GM23338 (cell line): ENCODE measurements at regions not wholly inside any gene's neighbourhood (a gene's known extent, or its start where the extent isn't known, plus 50 kb on each side); places are given as distances from the start of the nearest gene placed in this dataset.

Experiments used
- ATAC-seq: fragments of 200-7000 bp; cut with Tn5 transposase; 3 replicates; pipeline ENCODE4 v1.9.1; 2020
- DNase-seq: peaks from one replicate; pipeline ENCODE4 v3.0.0-alpha.2; 2015; ENCODE audit warnings: low spot score
- H2AFZ ChIP-seq: fragments of 200-600 bp; sonication (generic); 2 replicates; pipeline ENCODE4 v1.8.0; 2016; ENCODE audit warnings: antibody characterized with exemption, mild to moderate bottlenecking, moderate library complexity
- H3F3A ChIP-seq: fragments of 200-600 bp; sonication (generic); replicated peaks from 2 replicates; pipeline ENCODE4 v1.8.0; 2017; ENCODE audit warnings: antibody characterized with exemption, mixed run types, low read depth
- H3K27ac ChIP-seq: fragments of 200-600 bp; sonication (generic); 2 replicates; pipeline ENCODE4 v1.6.1; 2016; ENCODE audit warnings: low read depth
- H3K27me3 ChIP-seq: fragments of 200-600 bp; sonication (generic); 2 replicates; pipeline ENCODE4 v1.8.0; 2016; ENCODE audit warnings: mild to moderate bottlenecking, mixed run types, moderate library complexity; ENCODE audit not compliant: insufficient read depth
- H3K36me3 ChIP-seq: fragments of 200-600 bp; sonication (generic); 2 replicates; pipeline ENCODE4 v1.8.0; 2016; ENCODE audit warnings: mild to moderate bottlenecking; ENCODE audit not compliant: insufficient read depth
- H3K4me1 ChIP-seq: fragments of 200-600 bp; sonication (generic); 2 replicates; pipeline ENCODE4 v1.8.0; 2016; ENCODE audit warnings: mild to moderate bottlenecking, moderate library complexity; ENCODE audit not compliant: insufficient read depth
- H3K4me2 ChIP-seq: fragments of 200-600 bp; sonication (generic); 2 replicates; pipeline ENCODE4 v1.7.1; 2017; ENCODE audit warnings: mixed run types
- H3K4me3 ChIP-seq: fragments of 200-600 bp; sonication (generic); 2 replicates; pipeline ENCODE4 v1.6.1; 2016; ENCODE audit warnings: mixed run types
- H3K79me2 ChIP-seq: fragments of 200-600 bp; sonication (generic); replicated peaks from 2 replicates; pipeline ENCODE4 v1.8.0; 2017; ENCODE audit warnings: mild to moderate bottlenecking; ENCODE audit not compliant: insufficient read depth
- H3K9me2 ChIP-seq: fragments of 200-600 bp; sonication (generic); 2 replicates; pipeline ENCODE4 v1.8.0; 2017; ENCODE audit not compliant: insufficient read depth
- H4K20me1 ChIP-seq: fragments of 200-600 bp; sonication (generic); replicated peaks from 2 replicates; pipeline ENCODE4 v1.8.0; 2017; ENCODE audit warnings: mild to moderate bottlenecking; ENCODE audit not compliant: insufficient read depth
- H3K27ac Mint-ChIP-seq: 2 replicates; pipeline ENCODE4 v1.8.0; 2020; ENCODE audit warnings: inconsistent platforms, mild to moderate bottlenecking, moderate library complexity, mixed read lengths
- H3K27me3 Mint-ChIP-seq: 3 replicates; pipeline ENCODE4 v1.8.0; 2022; ENCODE audit warnings: low read depth, mild to moderate bottlenecking, moderate library complexity, mixed read lengths, inconsistent platforms; ENCODE audit not compliant: insufficient read depth, poor library complexity
- H3K36me3 Mint-ChIP-seq: 3 replicates; pipeline ENCODE4 v1.8.0; 2021; ENCODE audit warnings: low read depth, mild to moderate bottlenecking, inconsistent platforms, moderate library complexity, mixed read lengths
- H3K4me1 Mint-ChIP-seq: 3 replicates; pipeline ENCODE4 v1.8.0; 2020; ENCODE audit warnings: mild to moderate bottlenecking, inconsistent platforms, mixed read lengths
- H3K4me3 Mint-ChIP-seq: 3 replicates; pipeline ENCODE4 v1.8.0; 2021; ENCODE audit warnings: moderate library complexity, mild to moderate bottlenecking, inconsistent platforms, mixed read lengths
- H3K9me3 Mint-ChIP-seq: 3 replicates; pipeline ENCODE4 v1.8.0; 2020; ENCODE audit warnings: moderate library complexity, mild to moderate bottlenecking, inconsistent platforms, mixed read lengths
- CREB1 ChIP-seq: fragments of 250-450 bp; sonication (Bioruptor Pico); IDR thresholded peaks from 2 replicates; pipeline ENCODE4 v1.5.0; 2020; ENCODE audit warnings: low read depth, mild to moderate bottlenecking, moderate library complexity
- EZH2 ChIP-seq: fragments of 200-600 bp; sonication (generic); IDR thresholded peaks from one replicate; pipeline ENCODE4 v1.8.0; 2017; ENCODE audit warnings: antibody characterized with exemption, mild to moderate bottlenecking, low read depth; ENCODE audit not compliant: unreplicated experiment
- EZH2phosphoT487 ChIP-seq: fragments of 200-600 bp; sonication (generic); IDR thresholded peaks from one replicate; pipeline ENCODE4 v1.8.1; 2018; ENCODE audit warnings: antibody characterized with exemption; ENCODE audit not compliant: unreplicated experiment
- JUNB ChIP-seq: IDR thresholded peaks from one replicate; pipeline ENCODE4 v1.6.1; 2016; ENCODE audit warnings: antibody characterized with exemption; ENCODE audit not compliant: unreplicated experiment
- NANOG ChIP-seq: IDR thresholded peaks from 2 replicates; pipeline ENCODE4 v1.6.1; 2016; ENCODE audit warnings: antibody characterized with exemption, borderline replicate concordance
- POLR2AphosphoS5 ChIP-seq: IDR thresholded peaks from 2 replicates; pipeline ENCODE4 v1.6.1; 2016; ENCODE audit warnings: antibody characterized with exemption, low read depth
- ZNF114 ChIP-seq: fragments of 250-450 bp; sonication (Bioruptor Pico); IDR thresholded peaks from 2 replicates; pipeline ENCODE4 v1.5.0; 2020; ENCODE audit warnings: mild to moderate bottlenecking, moderate library complexity
- ZNF331 ChIP-seq: fragments of 250-450 bp; sonication (Bioruptor Pico); IDR thresholded peaks from 2 replicates; pipeline ENCODE4 v1.5.0; 2020; ENCODE audit warnings: low read depth, mild to moderate bottlenecking, moderate library complexity
- TF ChIP-seq, protein P1 (sequence below), 2 experiments: fragments of 200-600 bp in 1 of 2; sonication (generic) in 1 of 2; conservative IDR thresholded peaks; 2 replicates each; pipeline versions ENCODE4 v1.5.1 to v1.6.1; 2016 to 2017; ENCODE audit warnings: antibody characterized with exemption in 2 of 2, low read depth in 2 of 2, mild to moderate bottlenecking in 2 of 2, moderate library complexity in 1 of 2
- TF ChIP-seq, protein P2 (sequence below): IDR thresholded peaks from 2 replicates; pipeline ENCODE4 v1.6.1; 2016; ENCODE audit warnings: antibody characterized with exemption
- TF ChIP-seq, protein P3 (sequence below): fragments of 250-450 bp; sonication (Bioruptor Pico); IDR thresholded peaks from 2 replicates; pipeline ENCODE4 v1.5.0; 2020; ENCODE audit warnings: mild to moderate bottlenecking, moderate library complexity

DNA sequence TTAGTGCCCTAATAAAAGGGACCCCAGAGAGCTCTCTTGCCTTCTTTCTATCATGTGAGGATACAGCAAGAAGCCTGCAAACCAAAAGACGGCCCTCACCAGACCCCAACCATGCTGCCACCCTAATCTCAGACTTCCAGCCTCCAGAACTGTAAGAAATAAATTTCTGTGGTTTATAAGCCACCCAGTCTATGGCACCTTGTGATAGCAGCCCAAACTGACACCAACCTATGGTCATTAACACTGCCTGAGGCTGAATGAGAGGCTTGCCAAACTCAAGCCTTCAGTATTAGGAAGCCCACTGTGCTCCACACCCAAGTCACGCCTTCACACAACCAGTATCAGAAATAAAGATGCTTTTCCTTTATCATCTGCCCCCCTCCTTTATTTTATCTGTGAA lies 127.3 kb upstream of the KLF3 start (continued):
- TF ChIP-seq CREB1 = no peak
- no peak for TF ChIP-seq EZH2phosphoT487
- TF ChIP-seq, protein P1, sequence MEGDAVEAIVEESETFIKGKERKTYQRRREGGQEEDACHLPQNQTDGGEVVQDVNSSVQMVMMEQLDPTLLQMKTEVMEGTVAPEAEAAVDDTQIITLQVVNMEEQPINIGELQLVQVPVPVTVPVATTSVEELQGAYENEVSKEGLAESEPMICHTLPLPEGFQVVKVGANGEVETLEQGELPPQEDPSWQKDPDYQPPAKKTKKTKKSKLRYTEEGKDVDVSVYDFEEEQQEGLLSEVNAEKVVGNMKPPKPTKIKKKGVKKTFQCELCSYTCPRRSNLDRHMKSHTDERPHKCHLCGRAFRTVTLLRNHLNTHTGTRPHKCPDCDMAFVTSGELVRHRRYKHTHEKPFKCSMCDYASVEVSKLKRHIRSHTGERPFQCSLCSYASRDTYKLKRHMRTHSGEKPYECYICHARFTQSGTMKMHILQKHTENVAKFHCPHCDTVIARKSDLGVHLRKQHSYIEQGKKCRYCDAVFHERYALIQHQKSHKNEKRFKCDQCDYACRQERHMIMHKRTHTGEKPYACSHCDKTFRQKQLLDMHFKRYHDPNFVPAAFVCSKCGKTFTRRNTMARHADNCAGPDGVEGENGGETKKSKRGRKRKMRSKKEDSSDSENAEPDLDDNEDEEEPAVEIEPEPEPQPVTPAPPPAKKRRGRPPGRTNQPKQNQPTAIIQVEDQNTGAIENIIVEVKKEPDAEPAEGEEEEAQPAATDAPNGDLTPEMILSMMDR (conservative IDR thresholded peaks at IDR 0.05; ENCODE audit: low read depth in 2 of 2) = no peak
- TF ChIP-seq, protein P2, sequence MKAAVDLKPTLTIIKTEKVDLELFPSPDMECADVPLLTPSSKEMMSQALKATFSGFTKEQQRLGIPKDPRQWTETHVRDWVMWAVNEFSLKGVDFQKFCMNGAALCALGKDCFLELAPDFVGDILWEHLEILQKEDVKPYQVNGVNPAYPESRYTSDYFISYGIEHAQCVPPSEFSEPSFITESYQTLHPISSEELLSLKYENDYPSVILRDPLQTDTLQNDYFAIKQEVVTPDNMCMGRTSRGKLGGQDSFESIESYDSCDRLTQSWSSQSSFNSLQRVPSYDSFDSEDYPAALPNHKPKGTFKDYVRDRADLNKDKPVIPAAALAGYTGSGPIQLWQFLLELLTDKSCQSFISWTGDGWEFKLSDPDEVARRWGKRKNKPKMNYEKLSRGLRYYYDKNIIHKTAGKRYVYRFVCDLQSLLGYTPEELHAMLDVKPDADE = no peak
- no peak for TF ChIP-seq POLR2AphosphoS5
- TF ChIP-seq ZNF114 (CRISPR knock-in tag) = no peak
- TF ChIP-seq EZH2 = no peak

DNA sequence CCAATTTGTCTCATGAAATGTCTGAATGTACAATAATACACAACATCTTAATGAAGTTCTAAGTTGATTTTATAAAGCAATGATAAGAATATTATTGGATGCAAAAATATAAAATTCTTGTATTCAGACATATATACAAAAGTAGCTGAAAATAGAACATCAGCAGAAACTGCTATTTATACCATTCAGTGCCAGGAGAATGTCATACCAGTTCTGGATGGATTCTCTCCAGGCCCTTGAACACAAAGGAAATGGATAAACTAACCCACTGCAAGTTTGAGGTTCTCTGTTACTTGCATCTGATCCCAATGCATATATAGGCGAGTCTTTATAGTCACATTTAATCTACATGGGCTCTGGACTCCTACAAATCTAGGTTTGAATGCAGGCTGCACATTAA lies 126.3 kb upstream of the KLF3 start:
- H3K4me3 Mint-ChIP-seq = no peak overlapping the region
- H3K36me3 Mint-ChIP-seq = no peaks in the 10 kb centered on the region
- TF ChIP-seq, protein P1 (conservative IDR thresholded peaks at IDR 0.05; ENCODE audit: low read depth in 2 of 2) = no peak
- TF ChIP-seq ZNF114 (CRISPR knock-in tag) (no peak), NANOG (no peak), ZNF331 (CRISPR knock-in tag) (no peak), EZH2 (no peak), JUNB (no peak), EZH2phosphoT487 (no peak)
- TF ChIP-seq, protein P2 = no peak
- TF ChIP-seq, protein P3, sequence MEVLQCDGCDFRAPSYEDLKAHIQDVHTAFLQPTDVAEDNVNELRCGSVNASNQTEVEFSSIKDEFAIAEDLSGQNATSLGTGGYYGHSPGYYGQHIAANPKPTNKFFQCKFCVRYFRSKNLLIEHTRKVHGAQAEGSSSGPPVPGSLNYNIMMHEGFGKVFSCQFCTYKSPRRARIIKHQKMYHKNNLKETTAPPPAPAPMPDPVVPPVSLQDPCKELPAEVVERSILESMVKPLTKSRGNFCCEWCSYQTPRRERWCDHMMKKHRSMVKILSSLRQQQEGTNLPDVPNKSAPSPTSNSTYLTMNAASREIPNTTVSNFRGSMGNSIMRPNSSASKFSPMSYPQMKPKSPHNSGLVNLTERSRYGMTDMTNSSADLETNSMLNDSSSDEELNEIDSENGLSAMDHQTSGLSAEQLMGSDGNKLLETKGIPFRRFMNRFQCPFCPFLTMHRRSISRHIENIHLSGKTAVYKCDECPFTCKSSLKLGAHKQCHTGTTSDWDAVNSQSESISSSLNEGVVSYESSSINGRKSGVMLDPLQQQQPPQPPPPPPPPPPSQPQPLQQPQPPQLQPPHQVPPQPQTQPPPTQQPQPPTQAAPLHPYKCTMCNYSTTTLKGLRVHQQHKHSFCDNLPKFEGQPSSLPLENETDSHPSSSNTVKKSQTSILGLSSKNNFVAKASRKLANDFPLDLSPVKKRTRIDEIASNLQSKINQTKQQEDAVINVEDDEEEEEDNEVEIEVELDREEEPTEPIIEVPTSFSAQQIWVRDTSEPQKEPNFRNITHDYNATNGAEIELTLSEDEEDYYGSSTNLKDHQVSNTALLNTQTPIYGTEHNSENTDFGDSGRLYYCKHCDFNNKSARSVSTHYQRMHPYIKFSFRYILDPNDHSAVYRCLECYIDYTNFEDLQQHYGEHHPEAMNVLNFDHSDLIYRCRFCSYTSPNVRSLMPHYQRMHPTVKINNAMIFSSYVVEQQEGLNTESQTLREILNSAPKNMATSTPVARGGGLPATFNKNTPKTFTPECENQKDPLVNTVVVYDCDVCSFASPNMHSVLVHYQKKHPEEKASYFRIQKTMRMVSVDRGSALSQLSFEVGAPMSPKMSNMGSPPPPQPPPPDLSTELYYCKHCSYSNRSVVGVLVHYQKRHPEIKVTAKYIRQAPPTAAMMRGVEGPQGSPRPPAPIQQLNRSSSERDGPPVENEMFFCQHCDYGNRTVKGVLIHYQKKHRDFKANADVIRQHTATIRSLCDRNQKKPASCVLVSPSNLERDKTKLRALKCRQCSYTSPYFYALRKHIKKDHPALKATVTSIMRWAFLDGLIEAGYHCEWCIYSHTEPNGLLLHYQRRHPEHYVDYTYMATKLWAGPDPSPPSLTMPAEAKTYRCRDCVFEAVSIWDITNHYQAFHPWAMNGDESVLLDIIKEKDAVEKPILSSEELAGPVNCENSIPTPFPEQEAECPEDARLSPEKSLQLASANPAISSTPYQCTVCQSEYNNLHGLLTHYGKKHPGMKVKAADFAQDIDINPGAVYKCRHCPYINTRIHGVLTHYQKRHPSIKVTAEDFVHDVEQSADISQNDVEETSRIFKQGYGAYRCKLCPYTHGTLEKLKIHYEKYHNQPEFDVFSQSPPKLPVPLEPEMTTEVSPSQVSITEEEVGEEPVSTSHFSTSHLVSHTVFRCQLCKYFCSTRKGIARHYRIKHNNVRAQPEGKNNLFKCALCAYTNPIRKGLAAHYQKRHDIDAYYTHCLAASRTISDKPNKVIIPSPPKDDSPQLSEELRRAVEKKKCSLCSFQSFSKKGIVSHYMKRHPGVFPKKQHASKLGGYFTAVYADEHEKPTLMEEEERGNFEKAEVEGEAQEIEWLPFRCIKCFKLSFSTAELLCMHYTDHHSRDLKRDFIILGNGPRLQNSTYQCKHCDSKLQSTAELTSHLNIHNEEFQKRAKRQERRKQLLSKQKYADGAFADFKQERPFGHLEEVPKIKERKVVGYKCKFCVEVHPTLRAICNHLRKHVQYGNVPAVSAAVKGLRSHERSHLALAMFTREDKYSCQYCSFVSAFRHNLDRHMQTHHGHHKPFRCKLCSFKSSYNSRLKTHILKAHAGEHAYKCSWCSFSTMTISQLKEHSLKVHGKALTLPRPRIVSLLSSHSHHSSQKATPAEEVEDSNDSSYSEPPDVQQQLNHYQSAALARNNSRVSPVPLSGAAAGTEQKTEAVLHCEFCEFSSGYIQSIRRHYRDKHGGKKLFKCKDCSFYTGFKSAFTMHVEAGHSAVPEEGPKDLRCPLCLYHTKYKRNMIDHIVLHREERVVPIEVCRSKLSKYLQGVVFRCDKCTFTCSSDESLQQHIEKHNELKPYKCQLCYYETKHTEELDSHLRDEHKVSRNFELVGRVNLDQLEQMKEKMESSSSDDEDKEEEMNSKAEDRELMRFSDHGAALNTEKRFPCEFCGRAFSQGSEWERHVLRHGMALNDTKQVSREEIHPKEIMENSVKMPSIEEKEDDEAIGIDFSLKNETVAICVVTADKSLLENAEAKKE (CRISPR knock-in tag) = no peak

More for the DNA sequence above, 126.3 kb upstream of the KLF3 start:
- Mint-ChIP-seq H3K27me3 (no peaks in the 10 kb centered on the region), H3K9me3 (no peaks in the 10 kb centered on the region), H3K27ac (no peak overlapping the region), H3K4me1 (no peaks in the 10 kb centered on the region)
- no peak overlapping the region for H3K4me2 ChIP-seq
- DNase-seq = no peak
- H3K4me1 ChIP-seq = no peaks in the 10 kb centered on the region
- no peak overlapping the region for H2AFZ ChIP-seq
- no peaks in the 10 kb centered on the region for H3F3A ChIP-seq
- no peak for ATAC-seq
- no peaks in the 10 kb centered on the region for H3K9me2 ChIP-seq
- no peak overlapping the region for H3K27ac ChIP-seq
- H3K36me3 ChIP-seq = no peaks in the 10 kb centered on the region
- H3K4me3 ChIP-seq = no peak overlapping the region
- H3K79me2 ChIP-seq = no peaks in the 10 kb centered on the region
- H3K27me3 ChIP-seq = no peaks in the 10 kb centered on the region
- no peaks in the 10 kb centered on the region; the same call in 1 of the 2 replicates for H4K20me1 ChIP-seq
